ENCODE measurements at regions not wholly inside any gene's neighbourhood (a gene's known extent, or its start where the extent isn't known, plus 50 kb on each side); places are given as distances from the start of the nearest gene placed in this dataset.

GRCh38 chr11:92794783-92795182 is 174.7 kb upstream of the MTNR1B start:
- TF ChIP-seq POLR2A (IDR thresholded peaks at IDR 0.05): no peak
- no peak for TF ChIP-seq CTCF (IDR thresholded peaks at IDR 0.05)
